ENCODE measurements at regions not wholly inside any gene's neighbourhood (a gene's known extent, or its start where the extent isn't known, plus 50 kb on each side); places are given as distances from the start of the nearest gene placed in this dataset.

DNA sequence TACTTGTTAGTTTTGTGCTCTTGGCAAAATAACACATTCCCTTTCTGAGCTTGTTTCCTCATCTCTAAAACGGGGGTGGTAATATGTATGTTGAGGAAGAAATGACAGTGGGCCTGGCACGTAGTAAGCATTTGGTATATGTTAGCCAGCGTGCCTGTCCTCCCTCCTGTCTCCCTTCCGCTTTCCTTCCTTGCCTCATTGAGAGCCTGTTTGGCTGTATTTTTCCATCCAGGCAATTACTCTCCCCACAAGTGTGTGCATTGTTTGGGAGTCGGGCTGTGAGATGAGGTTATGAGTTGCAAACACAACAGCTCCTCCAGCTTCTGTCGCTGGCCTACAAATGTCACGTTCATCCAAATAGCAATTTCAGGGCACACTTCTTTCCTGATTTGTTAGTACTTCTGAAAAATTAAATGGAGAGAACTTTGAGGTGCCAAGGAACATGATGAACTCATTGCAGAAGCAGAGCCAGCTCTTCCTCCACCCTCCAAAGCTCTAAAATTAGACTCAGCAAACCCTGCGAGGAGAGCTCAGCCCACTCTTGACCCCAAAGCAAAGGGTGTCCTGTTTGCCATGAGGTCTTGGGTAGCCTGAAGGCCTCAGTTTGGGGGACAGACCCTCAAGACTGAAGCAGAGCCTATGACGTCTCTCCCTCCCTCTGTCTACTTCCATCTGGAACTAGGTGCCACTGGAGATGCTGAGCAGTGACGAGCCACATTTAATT, 50.7 kb upstream of the TOX2 start:
- Histone ChIP-seq H3K9me3 (no peaks in the 10 kb centered on the region), H3K4me3 (no peak overlapping the region), H3K36me3 (no peaks in the 10 kb centered on the region), H3K27me3 (no peaks in the 10 kb centered on the region), H3K4me1 (peaks cover 0 to 11% (median 4%) of the 10 kb centered on the region in 4 donors), H3K27ac (peak overlapping the region in 3 of 4 donors; percentile 16 to 68 (median 48))
- ATAC-seq (ENCODE audit: low FRiP score in 2 of 2) (peak in 1 of 2 donors; percentile 46), DNase-seq (no peak)
- 53 to 72% methylated on average over 9 to 10 of the region's 10 CpGs for WGBS, 2 donors
- TF ChIP-seq, protein P1, sequence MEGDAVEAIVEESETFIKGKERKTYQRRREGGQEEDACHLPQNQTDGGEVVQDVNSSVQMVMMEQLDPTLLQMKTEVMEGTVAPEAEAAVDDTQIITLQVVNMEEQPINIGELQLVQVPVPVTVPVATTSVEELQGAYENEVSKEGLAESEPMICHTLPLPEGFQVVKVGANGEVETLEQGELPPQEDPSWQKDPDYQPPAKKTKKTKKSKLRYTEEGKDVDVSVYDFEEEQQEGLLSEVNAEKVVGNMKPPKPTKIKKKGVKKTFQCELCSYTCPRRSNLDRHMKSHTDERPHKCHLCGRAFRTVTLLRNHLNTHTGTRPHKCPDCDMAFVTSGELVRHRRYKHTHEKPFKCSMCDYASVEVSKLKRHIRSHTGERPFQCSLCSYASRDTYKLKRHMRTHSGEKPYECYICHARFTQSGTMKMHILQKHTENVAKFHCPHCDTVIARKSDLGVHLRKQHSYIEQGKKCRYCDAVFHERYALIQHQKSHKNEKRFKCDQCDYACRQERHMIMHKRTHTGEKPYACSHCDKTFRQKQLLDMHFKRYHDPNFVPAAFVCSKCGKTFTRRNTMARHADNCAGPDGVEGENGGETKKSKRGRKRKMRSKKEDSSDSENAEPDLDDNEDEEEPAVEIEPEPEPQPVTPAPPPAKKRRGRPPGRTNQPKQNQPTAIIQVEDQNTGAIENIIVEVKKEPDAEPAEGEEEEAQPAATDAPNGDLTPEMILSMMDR (IDR thresholded peaks at IDR 0.05), result no peak
- TF ChIP-seq EP300 (IDR thresholded peaks at IDR 0.05), result no peak
- no peak for TF ChIP-seq POLR2AphosphoS5 (IDR thresholded peaks at IDR 0.05)
- TF ChIP-seq POLR2A (IDR thresholded peaks at IDR 0.05), result no peak

DNA sequence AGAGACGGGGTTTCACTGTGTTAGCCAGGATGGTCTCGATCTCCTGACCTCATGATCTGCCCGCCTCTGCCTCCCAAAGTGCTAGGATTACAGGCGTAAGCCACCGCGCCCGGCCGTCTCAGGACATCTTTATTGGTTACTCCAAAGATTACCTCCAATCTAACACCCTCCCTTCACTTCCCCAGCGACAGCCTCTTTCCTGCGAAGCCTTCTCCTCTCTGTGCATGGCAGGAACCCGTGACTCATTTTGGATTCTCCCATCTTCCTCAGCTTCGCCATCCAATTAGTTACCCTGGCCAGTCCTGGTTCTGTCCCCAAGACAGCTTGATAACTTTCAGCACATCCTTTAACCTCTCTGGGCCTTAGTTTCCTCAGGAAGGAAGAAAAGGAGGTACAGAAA, 51.3 kb upstream of the TOX2 start:
- ATAC-seq (ENCODE audit: low FRiP score in 2 of 2), result no peak
- no peaks in the 10 kb centered on the region for H3K9me3 ChIP-seq
- peak overlapping the region in 2 of 4 donors; percentile 48 to 68 for H3K27ac ChIP-seq
- TF ChIP-seq EP300 (IDR thresholded peaks at IDR 0.05), result no peak
- TF ChIP-seq, protein P1 (IDR thresholded peaks at IDR 0.05), result no peak
- TF ChIP-seq POLR2AphosphoS5 (IDR thresholded peaks at IDR 0.05), result no peak
- TF ChIP-seq POLR2A (IDR thresholded peaks at IDR 0.05), result no peak
- H3K36me3 ChIP-seq, result no peaks in the 10 kb centered on the region
- DNase-seq, result no peak
- H3K4me1 ChIP-seq, result peaks cover 0 to 11% (median 4%) of the 10 kb centered on the region in 4 donors
- WGBS, 2 donors, result 80 to 82% methylated on average over 12 of the region's 12 CpGs
- no peaks in the 10 kb centered on the region for H3K27me3 ChIP-seq
- no peak overlapping the region for H3K4me3 ChIP-seq

- TF ChIP-seq POLR2AphosphoS5 (IDR thresholded peaks at IDR 0.05) (no peak), EP300 (IDR thresholded peaks at IDR 0.05) (no peak), POLR2A (IDR thresholded peaks at IDR 0.05) (no peak)
- TF ChIP-seq, protein P1 (IDR thresholded peaks at IDR 0.05), result no peak
- Histone ChIP-seq H3K36me3 (no peaks in the 10 kb centered on the region), H3K4me1 (peaks cover 0 to 11% (median 4%) of the 10 kb centered on the region in 4 donors), H3K4me3 (no peak overlapping the region), H3K27me3 (no peaks in the 10 kb centered on the region), H3K9me3 (no peaks in the 10 kb centered on the region), H3K27ac (no peak overlapping the region)
- WGBS, 2 donors, result 46 to 73% methylated on average over 4 of the region's 4 CpGs
- ATAC-seq (ENCODE audit: low FRiP score in 2 of 2), result no peak
- no peak for DNase-seq
These were observed 52.2 kb upstream of the TOX2 start for GRCh38 chr20:43862438-43862837.

DNA sequence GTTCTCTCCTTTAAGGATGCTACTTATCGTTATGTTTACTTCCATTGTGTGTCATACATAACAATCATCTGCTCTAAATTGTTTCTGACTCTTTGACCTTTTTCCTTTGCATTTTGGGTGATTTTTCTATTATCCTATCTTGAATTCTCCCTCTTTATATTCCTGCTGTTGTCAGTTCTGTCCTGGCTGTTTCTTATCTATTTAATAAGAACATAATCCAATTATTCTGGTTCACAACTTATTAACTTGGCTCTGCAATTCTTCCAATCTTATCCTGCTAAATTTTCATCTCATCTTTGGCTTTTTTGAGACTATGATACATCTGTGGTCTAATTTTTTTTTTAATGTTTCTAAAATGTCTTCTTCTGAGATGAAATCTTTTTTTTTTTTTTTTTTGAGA, 54.7 kb upstream of the TOX2 start:
- H3K4me1 ChIP-seq, result peaks cover 0 to 11% (median 4%) of the 10 kb centered on the region in 4 donors
- 67 to 88% methylated on average over 1 of the region's 1 CpG for WGBS, 2 donors
- DNase-seq, result no peak
- TF ChIP-seq, protein P1 (IDR thresholded peaks at IDR 0.05), result no peak
- TF ChIP-seq POLR2A (IDR thresholded peaks at IDR 0.05) (no peak), POLR2AphosphoS5 (IDR thresholded peaks at IDR 0.05) (no peak), EP300 (IDR thresholded peaks at IDR 0.05) (no peak)
- no peak overlapping the region for H3K4me3 ChIP-seq
- H3K27ac ChIP-seq, result no peak overlapping the region
- no peaks in the 10 kb centered on the region for H3K27me3 ChIP-seq
- H3K9me3 ChIP-seq, result no peaks in the 10 kb centered on the region
- ATAC-seq (ENCODE audit: low FRiP score in 2 of 2), result no peak
- H3K36me3 ChIP-seq, result no peaks in the 10 kb centered on the region

DNA sequence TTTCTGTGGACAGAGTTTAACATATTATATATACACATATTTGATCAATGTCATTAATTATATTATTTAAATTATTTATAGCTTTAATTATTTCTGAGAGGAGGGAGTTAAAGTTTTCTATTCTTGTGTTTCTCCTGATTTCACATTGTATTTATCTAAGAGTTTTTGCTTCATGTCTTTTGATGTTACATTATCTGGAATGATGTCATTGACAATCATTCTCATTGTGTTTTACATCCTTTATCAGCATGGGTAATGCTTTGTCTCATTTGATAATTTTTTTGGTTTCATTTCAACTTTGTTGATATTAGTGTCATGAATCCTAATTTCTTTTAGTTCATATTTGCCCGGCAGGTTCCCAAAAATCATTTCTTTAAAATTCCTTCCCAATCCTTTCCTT, 56.7 kb upstream of the TOX2 start:
- Histone ChIP-seq H3K36me3 (no peaks in the 10 kb centered on the region), H3K4me1 (no peaks in the 10 kb centered on the region), H3K27me3 (no peaks in the 10 kb centered on the region), H3K9me3 (no peaks in the 10 kb centered on the region), H3K27ac (no peak overlapping the region), H3K4me3 (no peak overlapping the region)
- ATAC-seq (ENCODE audit: low FRiP score in 2 of 2), result no peak
- 60 to 73% methylated on average over 1 of the region's 1 CpG for WGBS, 2 donors
- DNase-seq, result no peak
- no peak for TF ChIP-seq POLR2AphosphoS5 (IDR thresholded peaks at IDR 0.05)
- TF ChIP-seq POLR2A (IDR thresholded peaks at IDR 0.05), result no peak
- TF ChIP-seq, protein P1 (IDR thresholded peaks at IDR 0.05), result no peak
- TF ChIP-seq EP300 (IDR thresholded peaks at IDR 0.05), result no peak

All from upper lobe of left lung (tissue), 6 donors.